ENCODE measurements at regions not wholly inside any gene's neighbourhood (a gene's known extent, or its start where the extent isn't known, plus 50 kb on each side); places are given as distances from the start of the nearest gene placed in this dataset.
"Not testable (repeated sequence)": the region's sequence is repeated elsewhere in the genome, so short reads cannot be mapped to it uniquely, and the experiment has no call there.

GRCh38 chr10:33489501-33490176 is 155.2 kb upstream of the NRP1 start:
- DNase-seq (ENCODE audit: low spot score) (no peak), ATAC-seq (no peak)

- ATAC-seq: peak; percentile 29
Observed at GRCh38 chr10:33487014-33487776, 152.7 kb upstream of the NRP1 start.

GRCh38 chr10:33485276-33485675 is 150.8 kb upstream of the NRP1 start:
- no peak for ATAC-seq
- no peak for DNase-seq (ENCODE audit: low spot score)

More at GRCh38 chr10:33487014-33487776, 152.7 kb upstream of the NRP1 start:
- DNase-seq (ENCODE audit: low spot score): no peak

GRCh38 chr10:33484787-33485186 is 150.3 kb upstream of the NRP1 start:
- DNase-seq (ENCODE audit: low spot score): no peak
- no peak for ATAC-seq

- no peak for DNase-seq (ENCODE audit: low spot score)
- no peak for ATAC-seq
Observed at GRCh38 chr10:33483816-33484190, 149.3 kb upstream of the NRP1 start.

GRCh38 chr10:33483124-33483815 is 148.8 kb upstream of the NRP1 start:
- DNase-seq (ENCODE audit: low spot score): no peak
- no peak for ATAC-seq

GRCh38 chr10:33482486-33482885 is 148.0 kb upstream of the NRP1 start:
- DNase-seq (ENCODE audit: low spot score): no peak
- ATAC-seq: no peak

GRCh38 chr10:33481184-33481583 is 146.7 kb upstream of the NRP1 start:
- DNase-seq (ENCODE audit: low spot score): no peak
- no peak for ATAC-seq

- not testable (repeated sequence) for ATAC-seq; DNase-seq (ENCODE audit: low spot score)
Observed at GRCh38 chr10:33480417-33480816, 145.9 kb upstream of the NRP1 start.

- no peak for DNase-seq (ENCODE audit: low spot score)
- no peak for ATAC-seq
Observed at GRCh38 chr10:33478675-33479125, 144.2 kb upstream of the NRP1 start.

GRCh38 chr10:33478089-33478674 is 143.7 kb upstream of the NRP1 start:
- ATAC-seq: no peak
- no peak for DNase-seq (ENCODE audit: low spot score)

GRCh38 chr10:33477291-33478088 is 143.0 kb upstream of the NRP1 start:
- peak; percentile 34 for ATAC-seq
- DNase-seq (ENCODE audit: low spot score): no peak

GRCh38 chr10:33476757-33477273 is 142.3 kb upstream of the NRP1 start:
- DNase-seq (ENCODE audit: low spot score) (peak; percentile 55), ATAC-seq (peak; percentile 89)

- DNase-seq (ENCODE audit: low spot score) (no peak), ATAC-seq (no peak)
Observed at GRCh38 chr10:33473688-33474087, 139.2 kb upstream of the NRP1 start.

- ATAC-seq; DNase-seq (ENCODE audit: low spot score): not testable (repeated sequence)
Observed at GRCh38 chr10:33468006-33468405, 133.5 kb upstream of the NRP1 start.

GRCh38 chr10:33465747-33466146 is 131.3 kb upstream of the NRP1 start:
- DNase-seq (ENCODE audit: low spot score) (no peak), ATAC-seq (no peak)

- DNase-seq (ENCODE audit: low spot score) (no peak), ATAC-seq (no peak)
Observed at GRCh38 chr10:33463011-33463410, 128.5 kb upstream of the NRP1 start.

GRCh38 chr10:33461295-33461640 is 126.8 kb upstream of the NRP1 start:
- no peak for ATAC-seq

GRCh38 chr10:33460505-33461294 is 126.2 kb upstream of the NRP1 start:
- no peak for DNase-seq (ENCODE audit: low spot score)
- no peak for ATAC-seq

More at GRCh38 chr10:33461295-33461640, 126.8 kb upstream of the NRP1 start:
- DNase-seq (ENCODE audit: low spot score): no peak

- ATAC-seq: no peak
- no peak for DNase-seq (ENCODE audit: low spot score)
Observed at GRCh38 chr10:33459602-33460001, 125.1 kb upstream of the NRP1 start.

Data from left lobe of liver (tissue), 2 donors.